MG63 (cell line): ENCODE measurements at regions not wholly inside any gene's neighbourhood (a gene's known extent, or its start where the extent isn't known, plus 50 kb on each side); places are given as distances from the start of the nearest gene placed in this dataset.

ENCODE experiments used
- DNase-seq: peaks from one replicate; pipeline ENCODE4 v3.0.0-alpha.2; 2020
- H3K27me3 ChIP-seq: fragments of 250-450 bp; sonication (Bioruptor Pico); 2 replicates; pipeline ENCODE4 v1.5.1; 2020; ENCODE audit warnings: mild to moderate bottlenecking, moderate library complexity
- H3K36me3 ChIP-seq: fragments of 250-450 bp; sonication (Bioruptor Pico); 2 replicates; pipeline ENCODE4 v1.5.1; 2020; ENCODE audit warnings: mild to moderate bottlenecking, moderate library complexity
- H3K4me3 ChIP-seq: fragments of 250-450 bp; sonication (Bioruptor Pico); 2 replicates; pipeline ENCODE4 v1.5.1; 2020; ENCODE audit warnings: mild to moderate bottlenecking, moderate library complexity
- H3K9me3 ChIP-seq: fragments of 250-450 bp; sonication (Bioruptor Pico); 2 replicates; pipeline ENCODE4 v1.5.1; 2020; ENCODE audit warnings: mild to moderate bottlenecking, moderate library complexity

- DNase-seq = no peak
Observed at GRCh38 chr5:89967771-89968444, 441.6 kb downstream of the CETN3 start.

GRCh38 chr5:89956838-89957237 is 452.7 kb downstream of the CETN3 start:
- Histone ChIP-seq H3K27me3 (no peaks in the 10 kb centered on the region), H3K9me3 (no peaks in the 10 kb centered on the region), H3K4me3 (no peak overlapping the region), H3K36me3 (no peaks in the 10 kb centered on the region)
- DNase-seq = no peak

More at GRCh38 chr5:89967771-89968444, 441.6 kb downstream of the CETN3 start:
- Histone ChIP-seq H3K9me3 (no peaks in the 10 kb centered on the region), H3K4me3 (no peak overlapping the region), H3K36me3 (no peaks in the 10 kb centered on the region), H3K27me3 (no peaks in the 10 kb centered on the region)

- Histone ChIP-seq H3K4me3 (no peak overlapping the region), H3K27me3 (no peaks in the 10 kb centered on the region), H3K36me3 (no peaks in the 10 kb centered on the region), H3K9me3 (no peaks in the 10 kb centered on the region)
- DNase-seq = no peak
Observed at GRCh38 chr5:89954916-89955315, 454.6 kb downstream of the CETN3 start.

- no peak overlapping the region for H3K4me3 ChIP-seq
- H3K36me3 ChIP-seq = no peaks in the 10 kb centered on the region
- DNase-seq = no peak
- no peaks in the 10 kb centered on the region for H3K27me3 ChIP-seq
- H3K9me3 ChIP-seq = no peaks in the 10 kb centered on the region
Observed at GRCh38 chr5:89951876-89952275, 457.7 kb downstream of the CETN3 start.

GRCh38 chr5:89950234-89950633 is 459.3 kb downstream of the CETN3 start:
- Histone ChIP-seq H3K36me3 (no peaks in the 10 kb centered on the region), H3K27me3 (no peaks in the 10 kb centered on the region), H3K4me3 (no peak overlapping the region), H3K9me3 (no peaks in the 10 kb centered on the region)
- DNase-seq = no peak

GRCh38 chr5:89948977-89949376 is 460.6 kb downstream of the CETN3 start:
- Histone ChIP-seq H3K9me3 (no peaks in the 10 kb centered on the region), H3K4me3 (no peak overlapping the region), H3K27me3 (no peaks in the 10 kb centered on the region), H3K36me3 (no peaks in the 10 kb centered on the region)
- no peak for DNase-seq

- Histone ChIP-seq H3K9me3 (no peaks in the 10 kb centered on the region), H3K27me3 (no peaks in the 10 kb centered on the region), H3K4me3 (no peak overlapping the region), H3K36me3 (no peaks in the 10 kb centered on the region)
- no peak for DNase-seq
Observed at GRCh38 chr5:89946916-89947315, 462.6 kb downstream of the CETN3 start.

- no peak for DNase-seq
- no peaks in the 10 kb centered on the region for H3K27me3 ChIP-seq
- H3K4me3 ChIP-seq = no peak overlapping the region
- H3K36me3 ChIP-seq = no peaks in the 10 kb centered on the region
- H3K9me3 ChIP-seq = no peaks in the 10 kb centered on the region
Observed at GRCh38 chr5:89946508-89946907, 463.0 kb downstream of the CETN3 start.

- Histone ChIP-seq H3K27me3 (no peaks in the 10 kb centered on the region), H3K9me3 (no peaks in the 10 kb centered on the region), H3K36me3 (no peaks in the 10 kb centered on the region), H3K4me3 (no peak overlapping the region)
- no peak for DNase-seq
Observed at GRCh38 chr5:89942171-89942570, 467.4 kb downstream of the CETN3 start.

- Histone ChIP-seq H3K4me3 (no peak overlapping the region), H3K9me3 (no peaks in the 10 kb centered on the region), H3K36me3 (no peaks in the 10 kb centered on the region), H3K27me3 (no peaks in the 10 kb centered on the region)
- DNase-seq = no peak
Observed at GRCh38 chr5:89936576-89936975, 473.0 kb downstream of the CETN3 start.

- DNase-seq = no peak
- Histone ChIP-seq H3K36me3 (no peaks in the 10 kb centered on the region), H3K27me3 (no peaks in the 10 kb centered on the region), H3K9me3 (no peaks in the 10 kb centered on the region), H3K4me3 (no peak overlapping the region)
Observed at GRCh38 chr5:89934069-89934468, 475.5 kb downstream of the CETN3 start.

- no peaks in the 10 kb centered on the region for H3K27me3 ChIP-seq
- no peak for DNase-seq
- no peak overlapping the region for H3K4me3 ChIP-seq
- H3K9me3 ChIP-seq = no peaks in the 10 kb centered on the region
- no peaks in the 10 kb centered on the region for H3K36me3 ChIP-seq
Observed at GRCh38 chr5:89932771-89933181, 476.8 kb downstream of the CETN3 start.

GRCh38 chr5:89930591-89931392 is 478.8 kb downstream of the CETN3 start:
- Histone ChIP-seq H3K36me3 (no peaks in the 10 kb centered on the region), H3K4me3 (no peak overlapping the region), H3K9me3 (no peaks in the 10 kb centered on the region), H3K27me3 (no peaks in the 10 kb centered on the region)
- DNase-seq = no peak

GRCh38 chr5:89929834-89930233 is 479.7 kb downstream of the CETN3 start:
- H3K36me3 ChIP-seq = no peaks in the 10 kb centered on the region
- DNase-seq = no peak
- no peaks in the 10 kb centered on the region for H3K27me3 ChIP-seq
- H3K4me3 ChIP-seq = no peak overlapping the region
- H3K9me3 ChIP-seq = no peaks in the 10 kb centered on the region

GRCh38 chr5:89929173-89929572 is 480.4 kb downstream of the CETN3 start:
- Histone ChIP-seq H3K9me3 (no peaks in the 10 kb centered on the region), H3K27me3 (no peaks in the 10 kb centered on the region), H3K4me3 (no peak overlapping the region), H3K36me3 (no peaks in the 10 kb centered on the region)
- DNase-seq = no peak

GRCh38 chr5:89922161-89922560 is 487.4 kb downstream of the CETN3 start:
- no peak for DNase-seq
- no peak overlapping the region for H3K4me3 ChIP-seq
- no peaks in the 10 kb centered on the region for H3K9me3 ChIP-seq
- H3K36me3 ChIP-seq = no peaks in the 10 kb centered on the region
- H3K27me3 ChIP-seq = no peaks in the 10 kb centered on the region

- H3K36me3 ChIP-seq = no peaks in the 10 kb centered on the region
- no peak overlapping the region for H3K4me3 ChIP-seq
- no peak for DNase-seq
- peaks cover 7% of the 10 kb centered on the region for H3K9me3 ChIP-seq
- no peaks in the 10 kb centered on the region for H3K27me3 ChIP-seq
Observed at GRCh38 chr5:89917112-89917511, 492.4 kb downstream of the CETN3 start.

- H3K4me3 ChIP-seq = no peak overlapping the region
- no peak for DNase-seq
- no peaks in the 10 kb centered on the region for H3K27me3 ChIP-seq
- peaks cover 7% of the 10 kb centered on the region for H3K9me3 ChIP-seq
- H3K36me3 ChIP-seq = no peaks in the 10 kb centered on the region
Observed at GRCh38 chr5:89916131-89916530, 493.4 kb downstream of the CETN3 start.
